GM12875 (cell line): ENCODE measurements at regions not wholly inside any gene's neighbourhood (a gene's known extent, or its start where the extent isn't known, plus 50 kb on each side); places are given as distances from the start of the nearest gene placed in this dataset.
"Not testable (repeated sequence)": the region's sequence is repeated elsewhere in the genome, so short reads cannot be mapped to it uniquely, and the experiment has no call there.

Source experiments
- H3K4me3 ChIP-seq: one replicate; pipeline ENCODE4 v1.5.1; 2011; ENCODE audit warnings: low read depth, low read length, control low read depth
- TF ChIP-seq, protein P1 (sequence below): IDR thresholded peaks from 2 replicates; pipeline ENCODE4 v1.5.1; 2011; ENCODE audit warnings: low read depth, mild to moderate bottlenecking, control low read depth, inconsistent platforms, low read length, moderate library complexity, borderline replicate concordance; ENCODE audit not compliant: insufficient read depth

DNA sequence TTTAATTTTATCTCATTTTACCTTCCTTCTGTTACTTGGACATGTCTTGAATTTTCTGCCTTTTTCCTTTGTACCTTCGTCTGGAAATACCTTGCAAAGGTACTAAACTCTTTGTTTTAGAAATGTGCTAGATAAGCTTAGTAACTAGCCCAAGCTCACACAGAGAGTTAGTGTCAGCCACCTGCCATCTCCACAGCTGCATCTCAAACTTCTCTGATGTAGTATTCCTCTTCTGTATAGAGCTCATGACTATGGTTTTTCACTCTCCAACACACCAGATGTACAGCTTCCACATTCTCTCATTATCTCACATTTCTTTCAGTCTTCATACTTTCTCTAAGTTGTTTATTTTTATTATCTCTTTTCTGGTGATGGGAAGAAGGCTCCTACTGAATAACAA, 516.6 kb upstream of the ROBO2 start:
- no peak overlapping the region for H3K4me3 ChIP-seq
- TF ChIP-seq, protein P1, sequence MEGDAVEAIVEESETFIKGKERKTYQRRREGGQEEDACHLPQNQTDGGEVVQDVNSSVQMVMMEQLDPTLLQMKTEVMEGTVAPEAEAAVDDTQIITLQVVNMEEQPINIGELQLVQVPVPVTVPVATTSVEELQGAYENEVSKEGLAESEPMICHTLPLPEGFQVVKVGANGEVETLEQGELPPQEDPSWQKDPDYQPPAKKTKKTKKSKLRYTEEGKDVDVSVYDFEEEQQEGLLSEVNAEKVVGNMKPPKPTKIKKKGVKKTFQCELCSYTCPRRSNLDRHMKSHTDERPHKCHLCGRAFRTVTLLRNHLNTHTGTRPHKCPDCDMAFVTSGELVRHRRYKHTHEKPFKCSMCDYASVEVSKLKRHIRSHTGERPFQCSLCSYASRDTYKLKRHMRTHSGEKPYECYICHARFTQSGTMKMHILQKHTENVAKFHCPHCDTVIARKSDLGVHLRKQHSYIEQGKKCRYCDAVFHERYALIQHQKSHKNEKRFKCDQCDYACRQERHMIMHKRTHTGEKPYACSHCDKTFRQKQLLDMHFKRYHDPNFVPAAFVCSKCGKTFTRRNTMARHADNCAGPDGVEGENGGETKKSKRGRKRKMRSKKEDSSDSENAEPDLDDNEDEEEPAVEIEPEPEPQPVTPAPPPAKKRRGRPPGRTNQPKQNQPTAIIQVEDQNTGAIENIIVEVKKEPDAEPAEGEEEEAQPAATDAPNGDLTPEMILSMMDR: no peak

DNA sequence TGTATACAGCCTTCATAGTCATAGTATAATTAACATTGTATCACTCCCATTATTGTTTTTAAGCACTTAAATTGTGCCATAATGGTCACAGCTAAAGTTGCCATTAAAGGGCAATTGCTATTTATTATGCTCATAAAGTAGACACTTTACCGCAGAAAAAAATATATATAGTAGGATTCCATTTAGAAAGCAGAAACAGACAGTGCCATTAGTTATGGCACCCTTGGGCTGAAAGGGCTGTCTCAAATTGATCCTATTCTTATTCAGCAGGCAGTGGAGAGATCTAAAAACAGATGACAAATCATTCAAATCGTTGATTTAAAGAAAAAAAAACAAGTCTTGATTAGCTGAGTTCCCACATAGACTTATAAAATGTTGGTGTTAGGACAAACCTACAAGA, 514.2 kb upstream of the ROBO2 start:
- no peak overlapping the region for H3K4me3 ChIP-seq
- TF ChIP-seq, protein P1: no peak

DNA sequence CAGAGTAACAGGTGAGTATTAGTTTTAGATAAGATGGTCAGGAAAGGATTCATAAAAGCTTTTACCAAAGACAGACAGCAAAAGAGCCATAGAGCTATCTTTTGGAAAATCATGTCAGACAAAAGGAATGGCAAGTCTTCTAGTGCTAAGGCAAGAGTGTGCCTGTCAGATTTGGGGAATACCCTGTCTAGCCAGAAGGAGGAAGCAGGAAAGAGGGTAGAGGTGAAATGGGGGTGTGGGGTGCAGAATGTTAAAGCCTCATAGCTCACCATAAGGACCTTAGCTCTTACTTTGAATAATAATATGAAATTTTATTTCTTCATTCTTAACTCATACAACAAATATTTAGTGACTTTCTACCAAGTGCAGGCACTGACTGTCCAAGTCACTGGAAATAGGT, 512.1 kb upstream of the ROBO2 start:
- no peak overlapping the region for H3K4me3 ChIP-seq
- TF ChIP-seq, protein P1: no peak

DNA sequence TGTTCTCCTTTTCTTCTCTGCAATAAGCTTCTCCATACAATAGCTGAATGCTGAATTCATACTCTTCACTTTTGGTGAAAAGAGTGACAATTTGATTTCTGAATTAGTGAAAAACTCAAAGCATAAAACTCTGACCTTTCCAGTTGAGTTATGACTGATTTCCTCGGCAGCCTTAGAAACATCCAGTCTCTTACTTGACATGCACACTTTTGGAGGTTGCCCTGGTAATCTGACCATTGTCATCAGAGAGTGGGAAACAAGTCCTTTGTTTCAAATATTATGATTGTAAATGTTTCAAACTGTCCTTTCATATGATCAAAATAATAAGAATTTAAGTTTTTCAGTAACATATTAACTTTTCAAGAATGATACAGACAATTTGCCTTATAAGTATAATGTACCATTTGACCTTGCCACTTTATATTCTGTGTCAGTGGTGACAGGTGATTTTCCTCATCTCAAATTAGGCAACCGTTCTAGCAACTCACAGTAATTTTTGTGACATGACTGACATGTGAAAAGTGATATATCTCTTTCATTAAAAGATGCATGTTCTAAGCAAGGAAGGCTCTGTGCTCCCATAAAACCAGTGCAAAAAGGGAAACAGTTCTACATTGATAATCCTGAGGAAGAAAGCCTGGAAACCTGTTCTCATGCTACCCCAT, 507.6 kb upstream of the ROBO2 start:
- TF ChIP-seq, protein P1: no peak
- H3K4me3 ChIP-seq: no peak overlapping the region

DNA sequence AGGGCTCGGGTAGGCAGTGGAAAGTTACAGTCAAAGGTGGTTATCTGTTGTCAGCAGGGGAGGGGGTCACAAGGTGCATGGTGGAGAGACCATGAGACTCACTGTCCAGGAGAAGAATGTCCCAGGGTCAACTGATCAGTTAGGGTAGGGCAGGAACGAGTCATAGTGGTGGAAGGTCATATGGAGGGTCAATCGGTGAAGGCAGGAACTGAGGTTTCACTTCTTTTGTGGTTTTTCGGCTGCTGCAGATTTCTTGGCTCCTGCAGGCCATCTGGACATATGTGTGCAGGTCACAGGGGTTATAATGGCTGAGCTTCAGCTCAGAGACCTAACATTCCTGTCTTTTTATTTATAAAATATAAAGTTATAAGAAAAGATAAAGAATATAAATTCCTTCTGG, 506.2 kb upstream of the ROBO2 start:
- not testable (repeated sequence) for H3K4me3 ChIP-seq

DNA sequence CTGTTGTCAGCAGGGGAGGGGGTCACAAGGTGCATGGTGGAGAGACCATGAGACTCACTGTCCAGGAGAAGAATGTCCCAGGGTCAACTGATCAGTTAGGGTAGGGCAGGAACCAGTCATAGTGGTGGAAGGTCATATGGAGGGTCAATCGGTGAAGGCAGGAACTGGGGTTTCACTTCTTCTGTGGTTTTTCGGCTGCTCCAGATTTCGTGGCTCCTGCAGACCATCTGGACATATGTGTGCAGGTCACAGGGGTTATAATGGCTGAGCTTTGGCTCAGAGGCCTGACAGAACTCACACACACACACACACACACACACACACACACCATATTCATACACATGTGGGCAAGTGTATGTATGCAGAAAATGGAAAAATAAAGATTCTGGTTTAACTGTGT, 502.0 kb upstream of the ROBO2 start:
- H3K4me3 ChIP-seq: not testable (repeated sequence)

DNA sequence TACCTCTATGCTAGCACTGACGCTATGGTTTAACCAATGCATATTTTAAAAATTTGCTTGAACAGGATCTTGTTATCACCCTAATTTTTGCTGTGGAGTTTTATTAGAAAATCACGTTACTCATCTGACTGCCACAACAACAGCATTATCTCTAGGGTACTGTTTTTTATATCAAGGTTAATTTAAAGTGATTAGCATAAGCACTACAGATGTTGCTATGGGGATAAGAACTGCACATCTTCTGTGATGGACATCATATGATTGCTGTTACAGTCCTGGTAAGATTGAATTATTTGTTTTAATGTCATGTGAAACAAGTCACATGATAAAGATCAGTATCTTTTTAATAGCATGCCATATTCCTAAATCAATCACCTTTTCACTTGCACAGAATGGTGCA, 492.2 kb upstream of the ROBO2 start:
- no peak overlapping the region for H3K4me3 ChIP-seq
- TF ChIP-seq, protein P1: no peak

DNA sequence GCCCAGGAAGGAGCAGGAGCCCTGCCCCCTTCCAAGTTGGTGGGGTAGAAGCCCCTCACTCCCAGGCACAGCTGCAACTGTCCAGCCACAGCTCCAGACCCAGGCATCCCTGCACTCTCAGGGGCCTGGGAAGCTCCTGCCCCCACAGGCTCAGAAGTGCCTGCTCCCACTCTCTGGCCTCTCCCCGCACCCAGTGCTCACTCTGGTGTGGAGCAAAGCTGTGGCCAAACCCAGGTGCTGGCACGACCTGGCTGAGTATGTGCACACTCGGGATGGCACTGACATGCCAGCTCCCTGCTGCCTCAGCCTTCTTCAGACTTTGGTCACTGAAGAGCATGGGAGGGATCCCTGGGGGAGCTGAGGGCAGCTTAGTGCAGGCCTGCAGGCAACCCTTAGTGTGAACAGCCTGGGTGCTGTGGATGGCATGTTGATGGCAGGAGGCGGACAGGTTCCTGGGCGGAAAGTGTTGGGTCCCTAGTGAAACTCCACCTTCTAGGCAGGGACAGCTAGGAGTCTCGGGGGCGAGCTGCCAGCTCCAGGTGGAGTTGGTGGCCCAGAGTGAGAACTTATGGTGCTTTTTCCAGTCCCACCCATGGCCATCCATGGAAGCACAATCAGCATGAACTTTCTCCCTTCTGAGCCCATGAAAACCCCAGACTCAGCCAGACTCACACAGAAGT, 489.2 kb upstream of the ROBO2 start:
- TF ChIP-seq, protein P1: no peak
- H3K4me3 ChIP-seq: no peak overlapping the region
